Cardiac fibroblast (primary cell): ENCODE measurements at regions not wholly inside any gene's neighbourhood (a gene's known extent, or its start where the extent isn't known, plus 50 kb on each side); places are given as distances from the start of the nearest gene placed in this dataset.
"Not testable (repeated sequence)": the region's sequence is repeated elsewhere in the genome, so short reads cannot be mapped to it uniquely, and the experiment has no call there.

Experiments
- DNase-seq, 2 donors: peaks; one replicate each; pipeline versions ENCODE4 v3.0.0 to v3.0.0-alpha.2; 2010; ENCODE audit warnings: low read depth in 2 of 2
- H3K4me3 ChIP-seq, 2 donors: replicated peaks in 1 of 2; 1 replicate in 1 of 2; 2 replicates in 1 of 2; pipeline ENCODE4 v1.5.1; 2011; ENCODE audit warnings: low read depth in 2 of 2, low read length in 2 of 2, mild to moderate bottlenecking in 2 of 2, moderate library complexity in 1 of 2
- CTCF ChIP-seq: IDR thresholded peaks from one replicate; pipeline ENCODE4 v1.5.1; 2011; ENCODE audit warnings: low read depth, mild to moderate bottlenecking, low read length, inconsistent platforms

DNA sequence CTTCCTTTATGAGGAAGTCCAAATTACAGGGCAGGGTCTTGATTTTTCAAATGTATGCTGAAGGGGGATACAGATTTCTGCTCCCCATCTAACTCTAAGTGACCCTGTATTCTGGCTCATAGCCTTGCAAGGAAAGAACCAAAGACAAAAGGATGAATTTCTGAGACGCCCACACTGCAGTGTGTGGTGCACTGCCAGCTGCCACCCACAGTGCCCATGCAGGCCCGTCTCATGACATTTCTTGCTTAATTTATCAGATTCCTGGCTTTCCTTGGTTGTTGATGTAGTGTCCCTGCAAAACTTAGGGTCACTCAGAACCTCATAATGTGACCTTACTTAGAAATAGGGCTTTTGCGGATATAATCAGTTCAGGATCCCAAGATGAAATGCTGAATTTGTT is 68.0 kb downstream of the CBLN4 start:
- no peak overlapping the region for H3K4me3 ChIP-seq
- no peak for TF ChIP-seq CTCF

DNA sequence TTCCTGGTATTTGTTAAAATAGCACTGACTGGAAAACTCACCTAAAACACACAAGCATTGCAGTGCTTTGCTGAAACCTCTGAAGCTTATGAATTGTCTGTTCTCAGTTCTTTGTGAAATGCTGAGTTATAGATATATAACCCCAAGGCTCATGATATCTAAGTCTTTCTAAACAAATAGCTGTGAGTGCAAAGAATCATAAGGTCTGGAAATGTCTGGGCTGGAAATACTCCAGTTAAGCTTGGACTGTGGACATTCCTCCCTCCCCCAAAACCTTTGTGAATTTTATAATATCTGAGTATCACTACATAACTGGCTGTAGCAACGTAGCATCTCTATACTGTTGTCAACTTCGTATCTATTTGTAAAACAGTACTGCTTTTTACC is 69.1 kb downstream of the CBLN4 start:
- H3K4me3 ChIP-seq, result no peak overlapping the region
- no peak for DNase-seq
- no peak for TF ChIP-seq CTCF

More for the DNA sequence above, 68.0 kb downstream of the CBLN4 start:
- no peak for DNase-seq

- TF ChIP-seq CTCF, result no peak
- DNase-seq, result no peak
- H3K4me3 ChIP-seq, result no peak overlapping the region
Observed at GRCh38 chr20:55935448-55936208, 69.7 kb downstream of the CBLN4 start.

- TF ChIP-seq CTCF, result no peak
- H3K4me3 ChIP-seq, result no peak overlapping the region
- no peak for DNase-seq
Observed at GRCh38 chr20:55934146-55934545, 71.2 kb downstream of the CBLN4 start.

GRCh38 chr20:55930876-55931275 is 74.4 kb downstream of the CBLN4 start:
- H3K4me3 ChIP-seq, DNase-seq: not testable (repeated sequence)

DNA sequence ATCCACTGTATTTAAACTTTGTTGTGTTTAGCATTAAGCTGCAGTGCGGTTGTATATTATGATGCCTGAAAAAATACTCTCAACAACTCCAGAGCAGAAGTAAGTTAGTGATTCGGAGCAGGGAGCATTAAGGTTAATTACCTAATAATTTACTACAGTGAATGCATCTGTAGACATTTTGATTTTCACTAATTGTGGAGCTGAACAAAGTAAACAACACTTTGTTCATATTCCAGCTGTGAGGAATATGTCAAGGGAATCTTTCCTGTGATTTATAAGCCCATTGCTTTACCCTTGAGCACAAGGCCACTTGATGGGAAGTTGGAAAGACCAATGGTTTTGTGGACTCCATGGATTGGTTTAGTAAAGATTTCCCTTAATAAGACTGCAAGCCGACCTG is 77.1 kb downstream of the CBLN4 start:
- no peak for TF ChIP-seq CTCF
- H3K4me3 ChIP-seq, result no peak overlapping the region
- DNase-seq, result no peak

GRCh38 chr20:55919956-55920355 is 85.4 kb downstream of the CBLN4 start:
- TF ChIP-seq CTCF, result no peak
- no peak for DNase-seq
- no peak overlapping the region for H3K4me3 ChIP-seq
